ENCODE measurements at regions not wholly inside any gene's neighbourhood (a gene's known extent, or its start where the extent isn't known, plus 50 kb on each side); places are given as distances from the start of the nearest gene placed in this dataset.

DNA sequence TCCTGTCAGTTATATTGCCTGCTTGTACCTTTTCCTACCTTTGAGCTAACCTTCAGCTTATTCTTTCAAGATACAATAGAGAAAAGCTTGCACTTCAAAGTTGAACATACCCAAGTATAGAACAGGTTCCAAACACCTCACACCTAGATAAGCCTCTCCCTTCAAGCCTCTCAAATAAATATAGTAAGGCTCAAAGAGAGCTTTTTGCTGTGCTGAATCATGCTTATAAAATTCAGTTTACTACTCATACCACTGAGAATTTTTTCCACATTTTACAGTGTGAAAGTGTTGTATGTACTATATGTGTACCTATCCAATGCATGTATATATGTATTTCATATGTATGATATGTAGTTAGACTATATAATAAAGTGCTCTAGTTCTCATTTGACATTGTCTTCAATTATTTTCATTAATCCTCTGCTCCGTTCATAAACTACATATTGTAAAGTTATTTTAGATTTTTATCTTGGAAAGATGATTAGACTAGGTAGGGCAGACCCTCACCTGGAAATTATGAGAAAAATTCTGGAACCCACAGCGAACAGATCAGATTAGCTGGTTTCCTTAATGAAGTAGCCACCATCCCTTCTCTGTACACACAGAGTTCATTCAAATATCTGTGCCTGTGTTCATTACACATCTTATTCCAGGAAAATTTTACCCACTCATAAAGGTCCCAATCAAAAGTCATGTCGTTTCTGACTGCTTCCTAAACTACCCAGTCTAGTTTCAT is 149.2 kb upstream of the RGMB start:
- H3K4me3 Mint-ChIP-seq (ENCODE audit: unreplicated experiment), result no peak overlapping the region

DNA sequence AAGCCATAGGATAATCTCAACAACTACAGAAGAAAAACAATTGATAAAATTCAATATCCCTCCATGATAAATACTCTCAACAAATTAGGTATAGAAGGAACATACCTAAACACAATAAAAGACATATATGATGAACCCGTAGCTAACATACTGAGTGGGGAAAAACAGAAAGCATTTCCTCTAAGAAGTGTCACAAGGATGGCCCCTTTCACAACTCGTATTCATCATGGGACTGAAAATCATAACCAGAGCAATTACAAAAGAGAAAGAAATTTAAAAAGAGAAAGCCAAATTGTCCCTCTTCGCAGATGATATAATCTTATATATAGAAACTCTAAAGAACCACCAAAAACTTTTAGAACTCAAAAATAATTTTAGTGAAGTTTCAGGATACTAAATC is 146.3 kb upstream of the RGMB start:
- DNase-seq (ENCODE audit: low spot score), result no peak
- H3K27me3 Mint-ChIP-seq (ENCODE audit: low read depth), result no peaks in the 10 kb centered on the region
- no peak overlapping the region for H3K4me3 Mint-ChIP-seq (ENCODE audit: unreplicated experiment)
- peaks cover 13% of the 10 kb centered on the region for H3K9me3 Mint-ChIP-seq (ENCODE audit: low read depth)
- TF ChIP-seq, protein P1, sequence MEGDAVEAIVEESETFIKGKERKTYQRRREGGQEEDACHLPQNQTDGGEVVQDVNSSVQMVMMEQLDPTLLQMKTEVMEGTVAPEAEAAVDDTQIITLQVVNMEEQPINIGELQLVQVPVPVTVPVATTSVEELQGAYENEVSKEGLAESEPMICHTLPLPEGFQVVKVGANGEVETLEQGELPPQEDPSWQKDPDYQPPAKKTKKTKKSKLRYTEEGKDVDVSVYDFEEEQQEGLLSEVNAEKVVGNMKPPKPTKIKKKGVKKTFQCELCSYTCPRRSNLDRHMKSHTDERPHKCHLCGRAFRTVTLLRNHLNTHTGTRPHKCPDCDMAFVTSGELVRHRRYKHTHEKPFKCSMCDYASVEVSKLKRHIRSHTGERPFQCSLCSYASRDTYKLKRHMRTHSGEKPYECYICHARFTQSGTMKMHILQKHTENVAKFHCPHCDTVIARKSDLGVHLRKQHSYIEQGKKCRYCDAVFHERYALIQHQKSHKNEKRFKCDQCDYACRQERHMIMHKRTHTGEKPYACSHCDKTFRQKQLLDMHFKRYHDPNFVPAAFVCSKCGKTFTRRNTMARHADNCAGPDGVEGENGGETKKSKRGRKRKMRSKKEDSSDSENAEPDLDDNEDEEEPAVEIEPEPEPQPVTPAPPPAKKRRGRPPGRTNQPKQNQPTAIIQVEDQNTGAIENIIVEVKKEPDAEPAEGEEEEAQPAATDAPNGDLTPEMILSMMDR (IDR thresholded peaks at IDR 0.05), result no peak
- H3K4me1 Mint-ChIP-seq (ENCODE audit: low read depth), result peaks cover 9% of the 10 kb centered on the region
- H3K36me3 Mint-ChIP-seq (ENCODE audit: low read depth), result no peaks in the 10 kb centered on the region
- H3K27ac Mint-ChIP-seq (ENCODE audit: unreplicated experiment), result no peak overlapping the region

More for the DNA sequence above, 149.2 kb upstream of the RGMB start:
- no peaks in the 10 kb centered on the region for H3K27me3 Mint-ChIP-seq (ENCODE audit: low read depth)
- H3K27ac Mint-ChIP-seq (ENCODE audit: unreplicated experiment), result no peak overlapping the region
- DNase-seq (ENCODE audit: low spot score), result no peak
- no peaks in the 10 kb centered on the region for H3K4me1 Mint-ChIP-seq (ENCODE audit: low read depth)
- TF ChIP-seq, protein P1 (IDR thresholded peaks at IDR 0.05), result no peak
- peaks cover 12% of the 10 kb centered on the region for H3K9me3 Mint-ChIP-seq (ENCODE audit: low read depth)
- H3K36me3 Mint-ChIP-seq (ENCODE audit: low read depth), result no peaks in the 10 kb centered on the region

DNA sequence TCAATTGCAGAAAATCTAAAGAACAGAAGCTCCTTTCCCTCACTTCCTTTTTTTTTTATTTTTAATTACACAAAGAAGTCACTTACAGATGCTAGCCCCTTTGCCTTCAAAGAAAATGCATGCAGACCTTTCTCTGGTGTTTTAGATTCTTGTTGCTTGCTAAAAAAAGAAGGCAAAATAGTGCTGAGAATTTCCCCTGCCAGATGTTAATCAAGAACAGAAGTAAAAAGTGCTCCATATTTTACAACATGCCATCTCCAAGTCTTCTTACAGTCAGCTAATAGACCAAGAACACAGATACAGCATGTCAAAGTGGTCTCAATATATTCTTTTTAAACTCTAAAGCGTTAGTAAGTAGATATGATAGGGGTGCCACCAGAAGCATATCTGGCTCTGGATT is 142.8 kb upstream of the RGMB start:
- peaks cover 22% of the 10 kb centered on the region for H3K4me1 Mint-ChIP-seq (ENCODE audit: low read depth)
- DNase-seq (ENCODE audit: low spot score), result no peak
- H3K36me3 Mint-ChIP-seq (ENCODE audit: low read depth), result no peaks in the 10 kb centered on the region
- TF ChIP-seq, protein P1 (IDR thresholded peaks at IDR 0.05), result no peak
- H3K27me3 Mint-ChIP-seq (ENCODE audit: low read depth), result no peaks in the 10 kb centered on the region
- H3K9me3 Mint-ChIP-seq (ENCODE audit: low read depth), result peaks cover 13% of the 10 kb centered on the region
- H3K4me3 Mint-ChIP-seq (ENCODE audit: unreplicated experiment), result no peak overlapping the region
- no peak overlapping the region for H3K27ac Mint-ChIP-seq (ENCODE audit: unreplicated experiment)

DNA sequence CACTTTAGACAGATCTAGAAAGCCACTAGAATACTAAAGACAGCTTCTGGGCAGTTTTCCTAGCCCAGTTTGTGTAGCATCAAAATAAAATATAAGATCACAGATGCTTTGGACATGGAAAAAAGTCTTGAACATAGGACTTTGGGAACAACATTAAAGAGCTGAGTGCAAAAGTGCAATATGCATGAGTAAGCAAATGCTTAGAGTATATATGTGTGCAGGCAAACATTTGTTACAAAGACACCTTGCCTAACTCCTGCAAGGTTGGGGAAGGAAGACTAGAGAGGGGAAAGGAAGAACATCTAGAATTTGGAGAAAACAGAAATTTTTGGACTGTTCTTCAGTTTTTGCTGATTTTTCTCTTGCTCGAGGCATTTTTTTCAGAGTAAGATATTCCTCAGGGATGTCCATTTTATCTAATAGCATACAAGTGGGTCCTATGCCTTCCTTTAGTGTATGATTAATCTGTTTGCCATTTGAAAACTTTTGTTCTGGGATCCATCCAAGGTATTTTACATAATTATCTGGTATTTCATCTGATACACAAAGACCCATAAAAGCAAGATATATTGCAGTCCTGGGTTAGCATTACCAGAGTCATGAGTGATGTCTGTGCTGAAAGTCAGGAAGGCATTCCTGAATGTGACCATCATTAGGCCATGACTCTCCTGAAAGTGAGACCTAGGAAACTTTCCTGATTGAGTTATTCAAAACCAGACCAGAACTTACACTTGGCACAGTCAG is 142.0 kb upstream of the RGMB start:
- H3K4me3 Mint-ChIP-seq (ENCODE audit: unreplicated experiment), result no peak overlapping the region
- peaks cover 28% of the 10 kb centered on the region for H3K4me1 Mint-ChIP-seq (ENCODE audit: low read depth)
- no peak overlapping the region for H3K27ac Mint-ChIP-seq (ENCODE audit: unreplicated experiment)
- no peak for DNase-seq (ENCODE audit: low spot score)
- no peaks in the 10 kb centered on the region for H3K27me3 Mint-ChIP-seq (ENCODE audit: low read depth)
- no peaks in the 10 kb centered on the region for H3K36me3 Mint-ChIP-seq (ENCODE audit: low read depth)
- H3K9me3 Mint-ChIP-seq (ENCODE audit: low read depth), result peaks cover 13% of the 10 kb centered on the region
- TF ChIP-seq, protein P1 (IDR thresholded peaks at IDR 0.05), result no peak

DNA sequence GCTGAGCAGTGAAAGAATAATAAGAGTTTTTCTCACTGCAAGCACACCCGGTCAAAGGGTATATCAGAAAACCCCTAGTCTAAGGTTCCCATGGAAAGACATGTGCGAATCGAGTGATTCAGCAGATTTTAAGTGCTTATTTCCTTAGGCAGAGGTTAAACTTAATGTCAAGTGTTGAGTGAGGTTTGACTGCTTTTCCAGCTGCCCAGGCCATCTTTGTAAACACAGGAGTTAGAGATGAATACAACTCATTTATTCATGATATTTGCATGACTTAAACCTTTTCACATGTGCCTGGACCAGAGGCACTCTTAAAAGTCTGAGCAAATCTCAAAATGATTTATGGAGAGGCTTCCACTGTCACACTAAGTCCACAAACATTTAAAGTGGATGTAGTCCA is 137.8 kb upstream of the RGMB start:
- TF ChIP-seq, protein P1 (IDR thresholded peaks at IDR 0.05), result no peak
- Mint-ChIP-seq H3K4me3 (ENCODE audit: unreplicated experiment) (no peak overlapping the region), H3K27me3 (ENCODE audit: low read depth) (no peaks in the 10 kb centered on the region), H3K27ac (ENCODE audit: unreplicated experiment) (peak overlapping the region; percentile 59), H3K4me1 (ENCODE audit: low read depth) (peaks cover 44% of the 10 kb centered on the region), H3K36me3 (ENCODE audit: low read depth) (no peaks in the 10 kb centered on the region), H3K9me3 (ENCODE audit: low read depth) (no peaks in the 10 kb centered on the region)
- no peak for DNase-seq (ENCODE audit: low spot score)

Measured in chondrocyte (in vitro differentiated cells).